Smooth muscle cell (in vitro differentiated cells): ENCODE measurements at regions not wholly inside any gene's neighbourhood (a gene's known extent, or its start where the extent isn't known, plus 50 kb on each side); places are given as distances from the start of the nearest gene placed in this dataset.
A peak's percentile ranks its signal among the peaks of the same experiment; 100 is the strongest.

Experiments used
- DNase-seq: peaks from one replicate; lab custom pipeline; 2025; ENCODE audit not compliant: unreplicated experiment; lab: John Stamatoyannopoulos, UW
- H2AFZ ChIP-seq: fragments of 200-600 bp; sonication (generic); 2 replicates; pipeline ENCODE4 v1.6.0; 2016; ENCODE audit warnings: antibody characterized with exemption, low read depth, mild to moderate bottlenecking
- H3F3A ChIP-seq: fragments of 200-600 bp; sonication (generic); 2 replicates; pipeline ENCODE4 v1.6.0; 2017; ENCODE audit warnings: antibody characterized with exemption, low read depth
- H3K27ac ChIP-seq: fragments of 200-600 bp; sonication (generic); 2 replicates; pipeline ENCODE4 v1.5.1; 2016; ENCODE audit warnings: low read depth, mild to moderate bottlenecking
- H3K27me3 ChIP-seq: fragments of 200-600 bp; sonication (generic); 2 replicates; pipeline ENCODE4 v1.6.1; 2016; ENCODE audit warnings: low read depth, mild to moderate bottlenecking
- H3K36me3 ChIP-seq: fragments of 200-600 bp; sonication (generic); 2 replicates; pipeline ENCODE4 v1.5.1; 2016; ENCODE audit warnings: low read depth
- H3K4me1 ChIP-seq: fragments of 200-600 bp; sonication (generic); 2 replicates; pipeline ENCODE4 v1.5.1; 2016; ENCODE audit warnings: low read depth
- H3K4me2 ChIP-seq: fragments of 200-600 bp; sonication (generic); 2 replicates; pipeline ENCODE4 v1.6.0; 2016; ENCODE audit warnings: mild to moderate bottlenecking
- H3K4me3 ChIP-seq: fragments of 200-600 bp; sonication (generic); 2 replicates; pipeline ENCODE4 v1.5.1; 2016; ENCODE audit warnings: mild to moderate bottlenecking
- H3K79me2 ChIP-seq: fragments of 200-600 bp; sonication (generic); 2 replicates; pipeline ENCODE4 v1.6.0; 2016; ENCODE audit warnings: low read depth, mild to moderate bottlenecking
- H3K9ac ChIP-seq: fragments of 200-600 bp; sonication (generic); 2 replicates; pipeline ENCODE4 v1.6.0; 2016; ENCODE audit warnings: low read depth
- H3K9me3 ChIP-seq: fragments of 200-600 bp; sonication (generic); replicated peaks from 2 replicates; pipeline ENCODE4 v1.5.1; 2016; ENCODE audit warnings: low read depth
- H4K20me1 ChIP-seq: fragments of 200-600 bp; sonication (generic); 2 replicates; pipeline ENCODE4 v1.6.0; 2016; ENCODE audit warnings: low read depth
- WGBS: methylation state at CpG from one replicate; pipeline ENCODE4 v1.1.7; 2016; ENCODE audit warnings: low lambda C conversion rate; 5-methylcytosine and 5-hydroxymethylcytosine counted together
- TF ChIP-seq, protein P1 (sequence below): fragments of 200-600 bp; sonication (generic); IDR thresholded peaks from 2 replicates; pipeline ENCODE4 v1.5.1; 2017; ENCODE audit warnings: borderline replicate concordance, mild to moderate bottlenecking, antibody characterized with exemption; ENCODE audit not compliant: insufficient read depth, poor library complexity, severe bottlenecking

DNA sequence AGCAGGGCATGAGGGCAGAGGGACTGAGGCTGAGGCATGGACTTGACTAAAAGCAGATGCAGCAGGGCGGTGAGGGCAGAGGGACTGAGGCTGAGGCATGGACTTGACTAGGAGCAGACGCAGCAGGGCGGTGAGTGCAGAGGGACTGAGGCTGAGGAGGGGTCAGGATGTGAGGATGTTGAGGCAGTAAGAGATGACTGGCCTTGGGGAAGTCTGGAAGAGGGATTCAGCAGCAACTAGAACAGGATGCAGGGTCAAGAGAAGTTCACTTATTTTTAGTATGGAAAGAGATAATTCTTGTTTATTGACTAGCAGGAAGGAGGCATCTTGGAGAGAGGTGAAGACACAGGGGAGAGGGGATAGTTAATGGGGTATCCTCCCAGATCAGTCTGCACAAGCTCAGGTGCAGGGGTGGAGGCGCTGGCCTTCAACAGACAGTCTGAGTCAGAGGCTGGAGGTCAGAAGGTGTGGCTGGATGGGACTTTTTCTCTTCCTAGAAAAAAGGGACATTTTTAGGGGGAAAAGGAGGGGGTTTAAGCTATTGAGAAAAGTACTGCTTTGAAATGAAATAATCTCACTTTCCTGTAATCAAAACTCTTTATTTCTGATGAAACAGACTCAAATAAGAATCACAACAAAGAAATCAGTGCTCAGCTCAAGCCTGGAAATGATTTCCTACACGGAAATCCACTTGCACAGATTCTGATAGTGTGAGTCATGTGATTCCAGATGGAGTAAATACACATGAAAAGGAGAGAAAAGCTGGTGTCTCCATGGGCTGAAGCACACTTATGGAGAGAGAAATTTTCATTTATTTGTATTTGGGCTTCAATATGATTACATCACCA lies 130.9 kb downstream of the PALM2AKAP2 start:
- Histone ChIP-seq H3K4me2 (no peak overlapping the region), H3F3A (no peaks in the 10 kb centered on the region), H3K9ac (no peak overlapping the region), H3K27ac (peak overlapping the region; percentile 76), H2AFZ (no peak overlapping the region), H3K27me3 (no peaks in the 10 kb centered on the region), H3K36me3 (no peaks in the 10 kb centered on the region), H3K4me1 (peaks cover 5% of the 10 kb centered on the region), H4K20me1 (peaks cover 21% of the 10 kb centered on the region), H3K9me3 (no peaks in the 10 kb centered on the region), H3K4me3 (no peak overlapping the region), H3K79me2 (no peaks in the 10 kb centered on the region)
- 66% methylated on average over 5 of the region's 5 CpGs for WGBS
- TF ChIP-seq, protein P1, sequence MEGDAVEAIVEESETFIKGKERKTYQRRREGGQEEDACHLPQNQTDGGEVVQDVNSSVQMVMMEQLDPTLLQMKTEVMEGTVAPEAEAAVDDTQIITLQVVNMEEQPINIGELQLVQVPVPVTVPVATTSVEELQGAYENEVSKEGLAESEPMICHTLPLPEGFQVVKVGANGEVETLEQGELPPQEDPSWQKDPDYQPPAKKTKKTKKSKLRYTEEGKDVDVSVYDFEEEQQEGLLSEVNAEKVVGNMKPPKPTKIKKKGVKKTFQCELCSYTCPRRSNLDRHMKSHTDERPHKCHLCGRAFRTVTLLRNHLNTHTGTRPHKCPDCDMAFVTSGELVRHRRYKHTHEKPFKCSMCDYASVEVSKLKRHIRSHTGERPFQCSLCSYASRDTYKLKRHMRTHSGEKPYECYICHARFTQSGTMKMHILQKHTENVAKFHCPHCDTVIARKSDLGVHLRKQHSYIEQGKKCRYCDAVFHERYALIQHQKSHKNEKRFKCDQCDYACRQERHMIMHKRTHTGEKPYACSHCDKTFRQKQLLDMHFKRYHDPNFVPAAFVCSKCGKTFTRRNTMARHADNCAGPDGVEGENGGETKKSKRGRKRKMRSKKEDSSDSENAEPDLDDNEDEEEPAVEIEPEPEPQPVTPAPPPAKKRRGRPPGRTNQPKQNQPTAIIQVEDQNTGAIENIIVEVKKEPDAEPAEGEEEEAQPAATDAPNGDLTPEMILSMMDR: no peak
- no peak for DNase-seq

DNA sequence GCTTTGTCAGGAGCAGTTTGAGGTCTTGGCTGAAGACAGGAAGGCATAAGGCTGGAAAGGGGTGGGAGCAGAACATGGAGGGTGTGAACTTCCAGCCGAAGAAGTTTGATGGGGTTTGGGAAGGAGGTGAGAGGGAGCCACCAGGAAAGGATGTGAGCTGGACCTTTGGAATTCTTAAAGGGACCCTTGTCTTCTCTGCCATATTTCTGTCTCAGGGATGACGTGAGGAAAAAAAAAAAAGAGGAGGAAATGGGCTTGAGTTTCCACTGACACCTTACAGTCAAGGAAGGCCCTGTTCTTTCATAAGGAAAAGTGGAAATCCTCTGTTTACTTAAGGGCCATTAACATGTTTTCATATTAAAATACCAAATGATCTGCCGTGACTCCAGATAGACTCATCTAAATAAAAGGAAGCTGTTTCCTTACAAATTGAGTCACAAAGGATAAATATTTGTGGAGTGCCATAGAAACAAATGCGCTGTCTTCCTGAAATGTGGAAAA lies 132.1 kb downstream of the PALM2AKAP2 start:
- Histone ChIP-seq H3K9me3 (no peaks in the 10 kb centered on the region), H3K36me3 (no peaks in the 10 kb centered on the region), H3K27me3 (no peaks in the 10 kb centered on the region), H3K4me1 (peaks cover 2% of the 10 kb centered on the region), H3K4me3 (no peak overlapping the region), H3F3A (no peaks in the 10 kb centered on the region), H3K79me2 (no peaks in the 10 kb centered on the region), H2AFZ (no peak overlapping the region), H3K9ac (peak overlapping the region; percentile 59), H4K20me1 (peaks cover 24% of the 10 kb centered on the region), H3K4me2 (no peak overlapping the region), H3K27ac (peak overlapping the region; percentile 76)
- TF ChIP-seq, protein P1: no peak
- DNase-seq: no peak
- WGBS: 70% methylated on average over 4 of the region's 4 CpGs

DNA sequence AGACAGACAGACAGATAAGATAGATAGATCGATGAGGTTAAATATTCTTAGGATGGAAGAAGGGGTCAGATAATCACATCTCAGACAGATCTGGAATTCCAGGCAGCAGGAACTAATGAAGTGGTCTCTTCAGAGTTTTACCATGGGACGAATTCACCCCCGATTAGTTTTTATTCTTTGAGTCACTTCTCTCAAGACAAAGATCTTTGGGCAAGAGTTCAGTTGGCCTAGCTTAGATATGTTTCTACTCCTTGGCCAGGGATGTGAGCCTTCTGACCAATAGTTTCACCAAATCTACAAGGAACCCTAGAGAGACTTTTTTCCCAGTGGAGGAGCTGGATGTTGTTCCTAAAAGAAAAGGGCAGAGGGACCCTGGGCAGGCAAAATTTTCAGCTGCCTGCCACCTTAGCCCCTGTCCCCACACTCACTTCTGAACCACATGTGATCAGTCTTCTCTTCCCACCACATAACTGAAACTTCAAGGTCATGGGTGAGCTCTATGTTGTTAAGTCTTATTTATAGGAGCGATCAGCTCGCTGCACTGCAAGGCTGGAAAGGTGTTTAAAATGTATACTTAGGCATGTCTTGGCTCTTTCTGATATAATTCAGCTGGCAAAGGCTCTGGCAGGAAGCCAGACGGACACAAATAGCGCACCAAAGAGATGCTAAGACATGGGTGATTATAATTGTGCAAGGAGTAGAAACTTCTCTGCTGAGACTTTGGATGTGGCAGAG lies 132.9 kb downstream of the PALM2AKAP2 start:
- Histone ChIP-seq H3K79me2 (no peaks in the 10 kb centered on the region), H3K9ac (peak overlapping the region; percentile 59), H3K27me3 (no peaks in the 10 kb centered on the region), H3K4me1 (no peaks in the 10 kb centered on the region), H3F3A (no peaks in the 10 kb centered on the region), H3K36me3 (no peaks in the 10 kb centered on the region), H4K20me1 (peaks cover 23% of the 10 kb centered on the region), H3K4me2 (no peak overlapping the region), H2AFZ (no peak overlapping the region), H3K4me3 (no peak overlapping the region), H3K27ac (peak overlapping the region; percentile 76), H3K9me3 (no peaks in the 10 kb centered on the region)
- TF ChIP-seq, protein P1: no peak
- no peak for DNase-seq
- 93% methylated on average over 7 of the region's 7 CpGs for whole genome bisulfite sequencing
